PC-3 (cell line): ENCODE measurements at regions not wholly inside any gene's neighbourhood (a gene's known extent, or its start where the extent isn't known, plus 50 kb on each side); places are given as distances from the start of the nearest gene placed in this dataset.

Source experiments
- ATAC-seq: fragments of 200-7000 bp; cut with Tn5 transposase; 2 replicates; pipeline ENCODE4 v1.9.1; 2020; ENCODE audit warnings: mild to moderate bottlenecking, moderate library complexity
- BruUV-seq: library from RNA; stranded (reverse); fragments of 400-500 nt; replicated peaks from 2 replicates; lab custom pipeline; 2021; lab: Mats Ljungman, UMichigan
- CTCF ChIA-PET: fragments of 300-600 bp; sonication (Branson Sonifier 250); formaldehyde crosslinking; loops from one replicate; lab custom pipeline; 2022; ENCODE audit warnings: antibody characterized with exemption; lab: Charles Lee
- POLR2A ChIA-PET: fragments of 300-600 bp; sonication (Branson Sonifier 250); formaldehyde crosslinking; loops from one replicate; lab custom pipeline; 2022; ENCODE audit warnings: antibody characterized with exemption; ENCODE audit not compliant: unreplicated experiment; lab: Charles Lee
- DNase-seq: peaks from one replicate; pipeline ENCODE4 v3.0.0-alpha.2; 2015
- H2AFZ ChIP-seq: fragments of 300-600 bp; sonication (generic); 2 replicates; pipeline ENCODE4 v1.6.0; 2016; ENCODE audit warnings: antibody characterized with exemption, low read length
- H3F3A ChIP-seq: fragments of 300-600 bp; sonication (generic); one replicate; pipeline ENCODE4 v1.6.0; 2017; ENCODE audit warnings: antibody characterized with exemption, low read length, control low read depth, mild to moderate bottlenecking; ENCODE audit not compliant: unreplicated experiment
- H3K27ac ChIP-seq: fragments of 300-600 bp; sonication (generic); 2 replicates; pipeline ENCODE4 v1.5.1; 2016; ENCODE audit warnings: mild to moderate bottlenecking, low read length
- H3K27me3 ChIP-seq: fragments of 300-600 bp; sonication (generic); 2 replicates; pipeline ENCODE4 v1.6.1; 2016; ENCODE audit warnings: low read length, mixed read lengths
- H3K36me3 ChIP-seq: fragments of 300-600 bp; sonication (generic); 2 replicates; pipeline ENCODE4 v1.6.1; 2016; ENCODE audit warnings: low read depth, mixed run types, low read length, mixed read lengths
- H3K4me1 ChIP-seq: fragments of 300-600 bp; sonication (generic); 2 replicates; pipeline ENCODE4 v1.5.1; 2016; ENCODE audit warnings: low read length; ENCODE audit not compliant: insufficient read depth
- H3K4me2 ChIP-seq: fragments of 300-600 bp; sonication (generic); 2 replicates; pipeline ENCODE4 v1.6.0; 2016; ENCODE audit warnings: low read length
- H3K4me3 ChIP-seq: fragments of 300-600 bp; sonication (generic); 2 replicates; pipeline ENCODE4 v1.5.1; 2016; ENCODE audit warnings: mild to moderate bottlenecking, low read length, mixed read lengths
- H3K79me2 ChIP-seq: fragments of 300-600 bp; sonication (generic); 2 replicates; pipeline ENCODE4 v1.6.1; 2017; ENCODE audit warnings: low read length, mixed read lengths
- H3K9ac ChIP-seq: fragments of 300-600 bp; sonication (generic); 2 replicates; pipeline ENCODE4 v1.6.0; 2016; ENCODE audit warnings: mild to moderate bottlenecking, low read length
- H3K9me2 ChIP-seq: fragments of 300-600 bp; sonication (generic); replicated peaks from 2 replicates; pipeline ENCODE4 v1.6.1; 2016; ENCODE audit warnings: mixed run types, low read length, mixed read lengths
- H3K9me3 ChIP-seq: fragments of 300-600 bp; sonication (generic); 2 replicates; pipeline ENCODE4 v1.6.1; 2016; ENCODE audit warnings: low read length, mixed read lengths
- H4K20me1 ChIP-seq: fragments of 300-600 bp; sonication (generic); 2 replicates; pipeline ENCODE4 v1.6.1; 2016; ENCODE audit warnings: low read length, mixed read lengths
- EZH2 ChIP-seq: fragments of 300-600 bp; sonication (generic); IDR thresholded peaks from one replicate; pipeline ENCODE4 v1.6.1; 2017; ENCODE audit warnings: antibody characterized with exemption, mild to moderate bottlenecking, low read length; ENCODE audit not compliant: unreplicated experiment
- EZH2phosphoT487 ChIP-seq: fragments of 300-600 bp; sonication (generic); IDR thresholded peaks from 2 replicates; pipeline ENCODE4 v1.6.1; 2018; ENCODE audit warnings: mild to moderate bottlenecking, antibody characterized with exemption, low read length, borderline replicate concordance
- intact Hi-C: fragments of 100-400 bp; cut with micrococcal nuclease; formaldehyde crosslinking; loops from 2 replicates; pipeline ENCODE4 v1.9.0; 2023
- TF ChIP-seq, protein P1 (sequence below): fragments of 300-600 bp; sonication (generic); conservative IDR thresholded peaks from 2 replicates; pipeline ENCODE4 v1.5.1; 2017; ENCODE audit warnings: antibody characterized with exemption, low read depth, mild to moderate bottlenecking, low read length

DNA sequence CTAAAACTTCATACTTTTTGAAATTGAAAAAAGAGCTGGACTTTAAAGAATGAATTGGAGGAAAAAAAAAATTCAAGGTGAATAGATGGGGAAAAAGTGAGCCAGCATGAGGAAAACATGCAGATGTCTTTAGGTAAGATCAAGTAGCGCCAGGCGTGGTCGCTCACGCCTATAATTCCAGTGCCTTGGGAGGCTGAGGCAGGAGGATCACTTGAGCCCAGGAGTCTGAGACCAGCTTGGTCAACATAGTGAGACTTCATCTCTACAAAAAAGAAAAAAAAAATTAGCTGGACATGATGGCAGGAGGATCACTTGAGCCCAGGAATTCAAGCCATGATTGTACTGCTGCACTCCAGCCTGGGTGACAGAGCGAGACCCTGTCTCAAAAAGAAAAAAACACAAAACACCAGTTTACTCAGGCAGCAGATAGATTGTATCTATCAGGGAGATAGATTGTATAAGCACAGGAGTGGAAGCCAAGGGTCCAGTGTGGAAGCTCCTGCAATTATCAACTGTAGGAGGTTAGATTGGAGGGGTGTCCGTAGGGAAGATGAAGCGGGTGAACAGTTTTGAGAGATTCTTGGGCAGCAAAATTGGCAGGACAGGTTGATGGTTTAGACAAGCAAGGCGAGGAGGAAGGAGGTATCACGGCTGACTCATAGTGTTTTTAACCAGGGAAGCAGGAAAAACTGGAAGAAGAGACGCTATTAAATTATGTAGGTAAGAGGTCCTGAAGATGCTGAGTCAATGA, 97.6 kb upstream of the ZNF217 start:
- peak; percentile 92 for ATAC-seq
- H3K9ac ChIP-seq, result no peak overlapping the region
- TF ChIP-seq, protein P1, sequence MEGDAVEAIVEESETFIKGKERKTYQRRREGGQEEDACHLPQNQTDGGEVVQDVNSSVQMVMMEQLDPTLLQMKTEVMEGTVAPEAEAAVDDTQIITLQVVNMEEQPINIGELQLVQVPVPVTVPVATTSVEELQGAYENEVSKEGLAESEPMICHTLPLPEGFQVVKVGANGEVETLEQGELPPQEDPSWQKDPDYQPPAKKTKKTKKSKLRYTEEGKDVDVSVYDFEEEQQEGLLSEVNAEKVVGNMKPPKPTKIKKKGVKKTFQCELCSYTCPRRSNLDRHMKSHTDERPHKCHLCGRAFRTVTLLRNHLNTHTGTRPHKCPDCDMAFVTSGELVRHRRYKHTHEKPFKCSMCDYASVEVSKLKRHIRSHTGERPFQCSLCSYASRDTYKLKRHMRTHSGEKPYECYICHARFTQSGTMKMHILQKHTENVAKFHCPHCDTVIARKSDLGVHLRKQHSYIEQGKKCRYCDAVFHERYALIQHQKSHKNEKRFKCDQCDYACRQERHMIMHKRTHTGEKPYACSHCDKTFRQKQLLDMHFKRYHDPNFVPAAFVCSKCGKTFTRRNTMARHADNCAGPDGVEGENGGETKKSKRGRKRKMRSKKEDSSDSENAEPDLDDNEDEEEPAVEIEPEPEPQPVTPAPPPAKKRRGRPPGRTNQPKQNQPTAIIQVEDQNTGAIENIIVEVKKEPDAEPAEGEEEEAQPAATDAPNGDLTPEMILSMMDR, result no peak
- TF ChIP-seq EZH2 (no peak), EZH2phosphoT487 (no peak)
- ChIA-PET POLR2A (interaction anchor here (0.6 to 0.7 kb wide), 2 partner anchors 112 to 175 kb away, joined by 4 to 8 read pairs; no protein-coding TSS in a partner anchor), CTCF (interaction anchor here (0.6 to 0.7 kb wide), 5 partner anchors 87 to 1562 kb away, joined by 3 to 6 read pairs (median 4); no protein-coding TSS in a partner anchor)
- BruUV-seq, result no TSS peak
- H3K4me2 ChIP-seq, result peak overlapping the region; percentile 77
- H3K36me3 ChIP-seq, result no peaks in the 10 kb centered on the region
- H3K9me2 ChIP-seq, result no peaks in the 10 kb centered on the region
- no peaks in the 10 kb centered on the region for H3K79me2 ChIP-seq
- H3K9me3 ChIP-seq, result no peaks in the 10 kb centered on the region
- intact Hi-C loops, result loop anchor here (2.0 to 5.0 kb wide), 3 partner anchors 34 to 70 kb away; no protein-coding TSS in a partner anchor
- peak; percentile 100 for DNase-seq
- H3K4me1 ChIP-seq, result peaks cover 36% of the 10 kb centered on the region
- H2AFZ ChIP-seq, result peak overlapping the region; percentile 61
- no peaks in the 10 kb centered on the region for H4K20me1 ChIP-seq
- H3K27me3 ChIP-seq, result no peaks in the 10 kb centered on the region
- peak overlapping the region; percentile 43 for H3K4me3 ChIP-seq
- H3K27ac ChIP-seq, result peak overlapping the region; percentile 64
- H3F3A ChIP-seq, result no peaks in the 10 kb centered on the region

DNA sequence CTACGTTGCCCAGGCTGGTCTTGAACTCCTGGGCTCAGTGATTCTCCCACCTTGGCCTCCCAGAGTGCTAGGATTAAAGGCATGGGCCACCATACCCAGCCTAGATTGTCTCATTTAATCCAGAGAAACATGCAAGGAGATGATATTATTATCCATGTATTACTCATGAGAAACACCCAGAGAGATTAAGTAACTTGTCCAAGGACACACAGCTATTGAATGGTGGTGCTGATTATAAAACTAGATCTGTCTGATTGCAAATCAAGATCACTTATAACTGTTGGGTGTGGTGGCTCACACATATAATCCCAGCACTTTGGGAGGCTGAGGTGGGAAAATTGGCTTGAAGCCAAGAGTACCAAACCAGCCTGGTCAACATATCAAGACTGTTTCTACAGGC, 94.4 kb upstream of the ZNF217 start:
- Histone ChIP-seq H3K4me3 (no peak overlapping the region), H3K4me2 (no peak overlapping the region), H3K36me3 (no peaks in the 10 kb centered on the region), H3K9me3 (no peaks in the 10 kb centered on the region), H4K20me1 (no peaks in the 10 kb centered on the region), H3F3A (no peaks in the 10 kb centered on the region), H2AFZ (no peak overlapping the region), H3K79me2 (no peaks in the 10 kb centered on the region), H3K27ac (no peak overlapping the region), H3K9ac (no peak overlapping the region), H3K4me1 (peaks cover 33% of the 10 kb centered on the region), H3K27me3 (no peaks in the 10 kb centered on the region), H3K9me2 (no peaks in the 10 kb centered on the region)
- TF ChIP-seq EZH2 (no peak), EZH2phosphoT487 (no peak)
- TF ChIP-seq, protein P1, result no peak
- intact Hi-C loops, result no loop called here
- ChIA-PET POLR2A (no interaction called here), CTCF (no interaction called here)
- DNase-seq (no peak), ATAC-seq (no peak)
- BruUV-seq, result no TSS peak
